Keratinocyte (primary cell): ENCODE measurements at regions not wholly inside any gene's neighbourhood (a gene's known extent, or its start where the extent isn't known, plus 50 kb on each side); places are given as distances from the start of the nearest gene placed in this dataset.

ENCODE experiments used
- DNase-seq: peaks from one replicate; pipeline ENCODE4 v3.0.0-alpha.2; 2011; ENCODE audit warnings: low read depth, missing footprints, low spot score
- FAIRE-seq: peaks from 2 replicates; lab custom pipeline; 2011; peaks lifted over from hg19 to GRCh38; lab: Jason Lieb, UNC
- H2AFZ ChIP-seq: 2 replicates; pipeline ENCODE4 v1.6.0; 2012; ENCODE audit warnings: low read length, control low read depth, inconsistent platforms; ENCODE audit not compliant: control insufficient read depth
- H3K27ac ChIP-seq: 2 replicates; pipeline ENCODE4 v1.5.1; 2011; ENCODE audit warnings: low read length; ENCODE audit not compliant: control insufficient read depth, insufficient read depth
- H3K27me3 ChIP-seq: 3 replicates; pipeline ENCODE4 v1.6.0; 2011; ENCODE audit warnings: low read length; ENCODE audit not compliant: control insufficient read depth, insufficient read depth; ENCODE audit errors: extremely low read depth
- H3K36me3 ChIP-seq, 2 experiments: 2 replicates in 1 of 2; 3 replicates in 1 of 2; pipeline ENCODE4 v1.5.1; 2011; ENCODE audit warnings: low read length in 2 of 2, mild to moderate bottlenecking in 1 of 2; ENCODE audit not compliant: control insufficient read depth in 2 of 2, insufficient read depth in 2 of 2; ENCODE audit errors: extremely low read depth in 1 of 2
- H3K4me1 ChIP-seq: 3 replicates; pipeline ENCODE4 v1.5.1; 2011; ENCODE audit warnings: low read length; ENCODE audit not compliant: control insufficient read depth, insufficient read depth; ENCODE audit errors: extremely low read depth
- H3K4me2 ChIP-seq: 3 replicates; pipeline ENCODE4 v1.6.0; 2011; ENCODE audit warnings: low read depth, low read length; ENCODE audit not compliant: control insufficient read depth, insufficient read depth; ENCODE audit errors: extremely low read depth
- H3K4me3 ChIP-seq, 3 experiments: fragments of 200-600 bp in 1 of 3; sonication (generic) in 1 of 3; 2 replicates in 2 of 3; 3 replicates in 1 of 3; pipeline ENCODE4 v1.5.1; 2011 to 2016; ENCODE audit warnings: low read length in 3 of 3, mild to moderate bottlenecking in 3 of 3, control low read depth in 2 of 3, inconsistent platforms in 1 of 3, low read depth in 1 of 3, mixed read lengths in 1 of 3, mixed run types in 1 of 3, moderate library complexity in 1 of 3; ENCODE audit not compliant: control insufficient read depth in 2 of 3, insufficient read depth in 2 of 3; ENCODE audit errors: extremely low read depth in 1 of 3
- H3K79me2 ChIP-seq: 2 replicates; pipeline ENCODE4 v1.6.0; 2012; ENCODE audit warnings: low read length; ENCODE audit not compliant: control insufficient read depth, insufficient read depth
- H3K9ac ChIP-seq: 3 replicates; pipeline ENCODE4 v1.6.0; 2011; ENCODE audit warnings: low read length; ENCODE audit not compliant: control insufficient read depth, insufficient read depth; ENCODE audit errors: extremely low read depth
- H3K9me1 ChIP-seq: 3 replicates; pipeline ENCODE4 v1.6.0; 2011; ENCODE audit warnings: low read length; ENCODE audit not compliant: control insufficient read depth, insufficient read depth; ENCODE audit errors: extremely low read depth
- H3K9me3 ChIP-seq: 2 replicates; pipeline ENCODE4 v1.5.1; 2012; ENCODE audit warnings: low read depth, low read length; ENCODE audit not compliant: control insufficient read depth
- H4K20me1 ChIP-seq: 3 replicates; pipeline ENCODE4 v1.6.0; 2011; ENCODE audit warnings: low read length; ENCODE audit not compliant: control insufficient read depth, insufficient read depth; ENCODE audit errors: extremely low read depth
- CTCF ChIP-seq, 3 experiments: IDR thresholded peaks in 1 of 3; conservative IDR thresholded peaks in 1 of 3; optimal IDR thresholded peaks in 1 of 3; 2 replicates in 2 of 3; 3 replicates in 1 of 3; pipeline versions ENCODE3 to v1.5.1; 2011; ENCODE audit warnings: low read length in 3 of 3, mild to moderate bottlenecking in 3 of 3, moderate library complexity in 2 of 3, control low read depth in 1 of 3, inconsistent platforms in 1 of 3; ENCODE audit not compliant: insufficient read depth in 2 of 3; ENCODE audit errors: extremely low read depth in 1 of 3
- EZH2 ChIP-seq: IDR thresholded peaks from one replicate; pipeline ENCODE4 v1.6.1; 2012; ENCODE audit warnings: inconsistent platforms, mild to moderate bottlenecking, low read length, moderate library complexity
- dilution Hi-C: fragments of 300-500 bp; cut with MboI; formaldehyde crosslinking; loops from one replicate; pipeline ENCODE4 v1.7.0; 2020; ENCODE audit warnings: low sequenced_read_pairs; ENCODE audit not compliant: extremely low pct_ligation_motif_present

- Histone ChIP-seq H3K4me1 (no peaks in the 10 kb centered on the region), H3K27ac (no peak overlapping the region), H3K27me3 (peaks cover 12% of the 10 kb centered on the region), H3K4me3 (no peak overlapping the region), H3K36me3 (no peaks in the 10 kb centered on the region), H3K4me2 (no peak overlapping the region), H2AFZ (no peak overlapping the region), H3K9ac (no peak overlapping the region), H4K20me1 (no peaks in the 10 kb centered on the region), H3K9me1 (no peaks in the 10 kb centered on the region), H3K79me2 (no peaks in the 10 kb centered on the region), H3K9me3 (no peaks in the 10 kb centered on the region)
- no peak for DNase-seq
- dilution Hi-C loops: no loop called here
- no peak for TF ChIP-seq EZH2
- TF ChIP-seq CTCF (optimal IDR thresholded peaks at IDR 0.05 in 1 of 3, IDR thresholded peaks at IDR 0.05 in 1 of 3, conservative IDR thresholded peaks at IDR 0.05 in 1 of 3; ENCODE audit: extremely low read depth in 1 of 3, insufficient read depth in 2 of 3, low read length in 3 of 3): no peak
- no peak for FAIRE-seq
Observed at GRCh38 chr18:34494359-34494696, 215.8 kb upstream of the DTNA start.

GRCh38 chr18:34495506-34495905 lies 214.6 kb upstream of the DTNA start:
- no peaks in the 10 kb centered on the region for H3K4me1 ChIP-seq
- H3K4me3 ChIP-seq: no peak overlapping the region
- H3K27ac ChIP-seq: no peak overlapping the region
- no peak for DNase-seq
- dilution Hi-C loops: no loop called here
- peaks cover 12% of the 10 kb centered on the region for H3K27me3 ChIP-seq
- FAIRE-seq: no peak
- H4K20me1 ChIP-seq: no peaks in the 10 kb centered on the region
- no peak overlapping the region for H3K4me2 ChIP-seq
- no peaks in the 10 kb centered on the region for H3K36me3 ChIP-seq
- H3K9me3 ChIP-seq: no peaks in the 10 kb centered on the region
- no peak overlapping the region for H3K9ac ChIP-seq
- H3K9me1 ChIP-seq: no peaks in the 10 kb centered on the region
- TF ChIP-seq EZH2: no peak
- TF ChIP-seq CTCF (optimal IDR thresholded peaks at IDR 0.05 in 1 of 3, IDR thresholded peaks at IDR 0.05 in 1 of 3, conservative IDR thresholded peaks at IDR 0.05 in 1 of 3; ENCODE audit: extremely low read depth in 1 of 3, insufficient read depth in 2 of 3, low read length in 3 of 3): no peak
- H2AFZ ChIP-seq: no peak overlapping the region
- H3K79me2 ChIP-seq: no peaks in the 10 kb centered on the region
